Stimulated activated naive B cell treated with anti-CD40 and anti-IgM and Interleukin-4, amounts not matched to agents 10 μg/mL and 1 μg/mL and 100 μg/mL, for 72 hours (primary cell): ENCODE measurements at regions not wholly inside any gene's neighbourhood (a gene's known extent, or its start where the extent isn't known, plus 50 kb on each side); places are given as distances from the start of the nearest gene placed in this dataset.

Experiments used
- ATAC-seq, 2 donors: fragments of 150-1000 bp; cut with Tn5 transposase; replicated peaks; 2 replicates each; pipeline ENCODE4 v1.10.0; 2021; ENCODE audit warnings: moderate library complexity in 1 of 2
- DNase-seq: peaks from one replicate; pipeline ENCODE4 v3.0.0; 2021
- H3K27ac Mint-ChIP-seq: one replicate; pipeline ENCODE4 v1.8.0; 2022; ENCODE audit warnings: mild to moderate bottlenecking, mixed read lengths
- H3K27me3 Mint-ChIP-seq, 2 donors: one replicate each; pipeline ENCODE4 v1.8.0; 2022; ENCODE audit warnings: mixed read lengths in 2 of 2
- H3K36me3 Mint-ChIP-seq, 2 donors: one replicate each; pipeline ENCODE4 v1.8.0; 2022; ENCODE audit warnings: mixed read lengths in 2 of 2, mild to moderate bottlenecking in 1 of 2
- H3K4me1 Mint-ChIP-seq, 2 donors: one replicate each; pipeline ENCODE4 v1.8.0; 2022; ENCODE audit warnings: mixed read lengths in 2 of 2, mild to moderate bottlenecking in 1 of 2
- H3K4me3 Mint-ChIP-seq, 2 donors: one replicate each; pipeline ENCODE4 v1.8.0; 2022; ENCODE audit warnings: mild to moderate bottlenecking in 2 of 2, mixed read lengths in 2 of 2, moderate library complexity in 1 of 2
- H3K9me3 Mint-ChIP-seq, 2 donors: one replicate each; pipeline ENCODE4 v1.8.0; 2022; ENCODE audit warnings: mixed read lengths in 2 of 2, mild to moderate bottlenecking in 1 of 2

DNA sequence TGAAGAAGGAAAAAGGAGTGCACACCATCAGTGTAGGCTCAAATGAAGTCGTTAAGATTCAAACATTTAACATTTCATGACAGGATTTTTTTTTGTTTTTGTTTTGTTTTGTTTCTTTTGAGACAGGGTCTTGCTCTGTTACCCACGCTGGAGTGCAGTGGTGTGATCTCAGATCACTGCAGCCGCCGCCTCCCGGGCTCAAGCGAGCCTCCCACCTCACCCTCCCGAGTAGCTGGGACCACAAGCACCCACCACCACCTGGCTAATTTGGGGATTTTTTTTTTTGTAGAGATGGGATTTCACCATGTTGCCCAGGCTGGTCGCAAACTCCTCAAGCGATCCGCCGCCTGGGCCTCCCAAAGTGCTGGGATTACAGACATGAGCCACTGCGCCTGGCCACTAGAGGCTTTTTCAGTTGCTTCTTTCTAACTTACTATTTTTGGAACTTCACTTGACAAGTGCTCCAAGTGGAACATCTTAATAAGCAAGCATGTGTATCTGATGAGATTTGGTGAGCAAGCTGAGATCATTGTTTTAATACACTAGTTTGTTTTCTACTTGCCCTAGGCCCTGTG is 78.9 kb upstream of the CNKSR2 start:
- no peak overlapping the region for H3K27ac Mint-ChIP-seq
- ATAC-seq (no peak), DNase-seq (no peak)
- no peaks in the 10 kb centered on the region for H3K4me1 Mint-ChIP-seq
- no peaks in the 10 kb centered on the region for H3K36me3 Mint-ChIP-seq
- no peaks in the 10 kb centered on the region for H3K9me3 Mint-ChIP-seq
- H3K27me3 Mint-ChIP-seq, result peaks cover 0 to 10% of the 10 kb centered on the region in 2 donors
- H3K4me3 Mint-ChIP-seq, result no peak overlapping the region

DNA sequence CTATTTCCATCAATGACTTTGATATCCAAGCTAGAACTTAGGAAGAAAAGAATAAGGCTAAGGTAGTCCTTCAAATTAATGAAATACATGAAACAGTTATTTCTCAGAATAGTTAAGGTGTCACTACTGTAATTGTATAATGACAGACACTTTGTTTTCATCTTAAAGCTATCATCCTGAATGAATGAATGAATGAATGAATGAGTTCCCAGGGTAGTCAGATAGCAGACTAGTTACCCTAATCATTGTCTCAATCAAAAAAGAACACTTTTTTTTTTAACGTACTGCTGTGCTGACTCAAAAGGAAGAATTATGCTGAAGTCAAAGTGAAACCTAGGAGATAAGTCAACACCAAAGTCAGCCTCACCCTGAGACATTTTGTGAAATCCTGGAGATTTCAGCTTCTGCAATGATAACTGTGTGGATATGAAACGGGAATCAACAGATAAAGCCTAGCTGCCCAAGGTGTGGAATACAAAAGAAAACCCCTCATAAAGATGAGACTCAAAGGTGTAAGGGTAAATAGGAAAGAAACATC is 68.3 kb upstream of the CNKSR2 start:
- DNase-seq (no peak), ATAC-seq (no peak)
- Mint-ChIP-seq H3K27ac (no peak overlapping the region), H3K4me1 (no peaks in the 10 kb centered on the region), H3K36me3 (no peaks in the 10 kb centered on the region), H3K27me3 (peaks cover 0 to 5% of the 10 kb centered on the region in 2 donors), H3K4me3 (no peak overlapping the region), H3K9me3 (no peaks in the 10 kb centered on the region)

DNA sequence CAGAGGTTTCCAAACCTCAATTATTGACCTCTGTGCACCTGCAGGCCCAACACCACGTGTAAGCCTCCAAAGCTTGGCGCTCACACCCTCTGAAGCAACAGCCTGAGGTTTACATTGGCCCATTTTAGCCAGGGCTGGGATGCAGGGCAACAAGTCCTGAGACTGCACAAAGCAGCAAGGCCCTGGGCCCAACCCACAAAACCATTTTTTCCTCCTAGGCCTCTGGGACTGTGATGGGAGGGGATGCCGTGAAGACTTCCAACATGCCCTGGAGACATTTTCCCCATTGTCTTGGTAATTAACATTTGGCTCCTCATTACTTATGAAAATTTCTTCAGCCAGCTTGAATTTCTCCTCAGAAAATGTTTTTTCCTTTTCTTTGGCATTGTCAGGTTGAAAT is 54.9 kb upstream of the CNKSR2 start:
- Mint-ChIP-seq H3K4me1 (peaks cover 0 to 1% of the 10 kb centered on the region in 2 donors), H3K36me3 (peaks cover 0 to 5% of the 10 kb centered on the region in 2 donors), H3K27ac (no peak overlapping the region), H3K9me3 (peaks cover 9 to 20% of the 10 kb centered on the region in 2 donors), H3K4me3 (no peak overlapping the region), H3K27me3 (no peaks in the 10 kb centered on the region)
- DNase-seq, result no peak
- ATAC-seq, result no peak
